Left ventricle myocardium superior (tissue), 1 donor: ENCODE measurements at regions not wholly inside any gene's neighbourhood (a gene's known extent, or its start where the extent isn't known, plus 50 kb on each side); places are given as distances from the start of the nearest gene placed in this dataset.

Experiments used
- ATAC-seq: fragments of 200-7000 bp; cut with Tn5 transposase; one replicate; pipeline ENCODE4 v1.9.1; 2020; ENCODE audit warnings: mild to moderate bottlenecking, moderate library complexity
- DNase-seq: peaks from one replicate; pipeline ENCODE4 v3.0.0-alpha.2; 2020
- intact Hi-C: fragments of 100-400 bp; cut with micrococcal nuclease; formaldehyde crosslinking; loops from one replicate; pipeline ENCODE4 v1.11.0; 2022
- donor health status: DM: no; HTN: yes; CAD: no; lungs with severe emphysema.

- no peak for DNase-seq
- intact Hi-C loops: no loop called here
- no peak for ATAC-seq
Observed at GRCh38 chr1:117262976-117263375, 52.2 kb upstream of the VTCN1 start.

GRCh38 chr1:117261424-117261785 lies 50.7 kb upstream of the VTCN1 start:
- ATAC-seq (no peak), DNase-seq (no peak)
- intact Hi-C loops: no loop called here

GRCh38 chr1:117260761-117261423 lies 50.2 kb upstream of the VTCN1 start:
- intact Hi-C loops: no loop called here

More at GRCh38 chr1:117260761-117261423, 50.2 kb upstream of the VTCN1 start:
- ATAC-seq: no peak
- no peak for DNase-seq
